Spinal cord (tissue), 9 donors: ENCODE measurements at regions not wholly inside any gene's neighbourhood (a gene's known extent, or its start where the extent isn't known, plus 50 kb on each side); places are given as distances from the start of the nearest gene placed in this dataset.
A peak's percentile ranks its signal among the peaks of the same experiment; 100 is the strongest.
"Not testable (repeated sequence)": the region's sequence is repeated elsewhere in the genome, so short reads cannot be mapped to it uniquely, and the experiment has no call there.

Experiments
- DNase-seq, 6 donors: peaks; one replicate each; pipeline versions ENCODE4 v3.0.0 to v3.0.0-alpha.2; 2013 to 2015; ENCODE audit warnings: low spot score in 6 of 6, low read depth in 4 of 6
- H3K27ac ChIP-seq: one replicate; pipeline ENCODE4 v1.5.1; 2013; ENCODE audit warnings: low read depth, low read length, control low read depth
- H3K27me3 ChIP-seq: one replicate; pipeline ENCODE4 v1.6.1; 2013; ENCODE audit warnings: low read length; ENCODE audit not compliant: control insufficient read depth, insufficient read depth
- H3K36me3 ChIP-seq: one replicate; pipeline ENCODE4 v1.6.1; 2013; ENCODE audit warnings: low read length; ENCODE audit not compliant: control insufficient read depth, insufficient read depth
- H3K4me1 ChIP-seq: one replicate; pipeline ENCODE4 v1.6.1; 2013; ENCODE audit warnings: low read length; ENCODE audit not compliant: control insufficient read depth, insufficient read depth
- H3K4me3 ChIP-seq: one replicate; pipeline ENCODE4 v1.5.1; 2013; ENCODE audit warnings: low read depth, low read length, control low read depth
- H3K9me3 ChIP-seq: one replicate; pipeline ENCODE4 v1.6.1; 2013; ENCODE audit warnings: low read length; ENCODE audit not compliant: control insufficient read depth, insufficient read depth
- WGBS: methylation state at CpG from one replicate; pipeline ENCODE4 v1.1.5; 2013; ENCODE audit warnings: missing lambda C conversion rate; ENCODE audit not compliant: insufficient coverage; 5-methylcytosine and 5-hydroxymethylcytosine counted together
- donor health status: healthy.

DNA sequence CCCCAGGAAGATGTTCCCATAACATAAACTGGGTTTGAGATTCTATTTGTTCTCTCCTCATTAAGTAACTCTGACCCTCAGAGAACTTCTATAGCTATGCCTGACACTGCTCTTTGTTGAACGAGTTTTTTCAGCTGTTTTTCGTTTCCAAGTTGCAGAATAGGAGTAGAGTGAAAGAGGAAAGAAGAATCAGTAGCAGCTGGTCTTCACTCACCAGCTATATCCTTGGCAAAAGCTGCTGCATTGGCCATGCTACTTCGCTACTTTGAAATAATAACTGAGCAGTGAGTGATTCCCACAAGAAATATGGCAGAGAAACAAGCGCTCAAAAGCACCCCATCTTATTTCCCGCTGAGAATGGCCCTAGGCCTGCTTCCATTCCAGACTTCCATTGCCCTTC, 329.0 kb downstream of the ISL1 start:
- H3K4me1 ChIP-seq, result no peaks in the 10 kb centered on the region
- WGBS, result 77% methylated on average over 4 of the region's 5 CpGs
- no peak overlapping the region for H3K4me3 ChIP-seq
- H3K36me3 ChIP-seq, result no peaks in the 10 kb centered on the region
- no peak for DNase-seq
- H3K9me3 ChIP-seq, result no peaks in the 10 kb centered on the region
- H3K27ac ChIP-seq, result no peak overlapping the region
- no peaks in the 10 kb centered on the region for H3K27me3 ChIP-seq

DNA sequence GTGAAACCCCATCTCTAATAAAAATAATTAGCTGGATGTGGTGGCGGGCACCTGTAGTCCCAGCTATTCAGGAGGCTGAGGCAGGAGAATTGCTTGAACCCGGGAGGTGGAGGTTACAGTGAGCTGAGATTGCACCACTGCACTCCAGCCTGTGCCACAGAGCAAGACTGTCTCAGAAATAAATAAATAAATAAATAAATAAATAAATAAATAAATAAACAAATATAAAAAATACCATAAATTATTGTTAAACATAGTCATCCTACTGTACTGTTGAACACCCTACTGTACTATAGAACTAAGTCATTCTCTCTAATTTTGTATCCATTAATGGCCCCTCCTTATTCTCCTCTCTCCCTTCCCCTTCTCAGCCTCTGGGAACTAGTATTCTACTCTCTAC, 332.2 kb downstream of the ISL1 start:
- not testable (repeated sequence) for H3K27me3 ChIP-seq, H3K27ac ChIP-seq, H3K9me3 ChIP-seq, DNase-seq, H3K4me3 ChIP-seq, H3K4me1 ChIP-seq, H3K36me3 ChIP-seq
- WGBS, result no CpG with 5 or more reads among the region's 2 CpGs

DNA sequence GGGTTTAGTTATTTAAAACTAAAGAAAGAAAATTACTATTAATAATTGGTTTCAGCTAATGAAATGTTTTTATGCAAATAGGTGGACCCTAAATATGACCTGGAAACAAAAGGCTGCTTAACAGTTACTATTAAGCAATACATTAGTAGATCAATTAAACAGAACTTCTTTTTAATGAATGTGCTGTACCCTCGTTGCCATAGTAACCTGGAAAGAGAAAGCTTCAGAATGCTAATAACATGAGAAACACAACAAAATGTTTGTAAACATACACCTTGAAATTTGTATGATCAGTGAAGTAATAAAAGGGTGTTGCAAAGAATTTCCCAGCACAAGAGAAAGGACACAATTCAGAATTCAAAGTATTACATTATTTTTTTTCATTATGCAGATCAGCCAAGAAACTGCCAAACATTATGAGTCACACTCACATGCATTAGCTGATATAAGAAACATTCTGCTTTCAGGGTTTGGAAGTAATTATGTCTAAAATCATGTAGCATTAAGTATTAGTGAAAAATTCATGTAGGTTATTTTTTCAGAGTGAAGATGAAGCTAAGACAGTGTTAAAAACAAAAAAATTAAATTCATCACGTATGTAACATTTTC, 348.3 kb downstream of the ISL1 start:
- Histone ChIP-seq H3K36me3 (no peaks in the 10 kb centered on the region), H3K27ac (no peak overlapping the region), H3K27me3 (no peaks in the 10 kb centered on the region), H3K4me1 (no peaks in the 10 kb centered on the region), H3K4me3 (no peak overlapping the region), H3K9me3 (no peaks in the 10 kb centered on the region)
- WGBS, result no CpG with 5 or more reads among the region's 2 CpGs
- peak in 2 of 6 donors; percentile 41 to 66 for DNase-seq

DNA sequence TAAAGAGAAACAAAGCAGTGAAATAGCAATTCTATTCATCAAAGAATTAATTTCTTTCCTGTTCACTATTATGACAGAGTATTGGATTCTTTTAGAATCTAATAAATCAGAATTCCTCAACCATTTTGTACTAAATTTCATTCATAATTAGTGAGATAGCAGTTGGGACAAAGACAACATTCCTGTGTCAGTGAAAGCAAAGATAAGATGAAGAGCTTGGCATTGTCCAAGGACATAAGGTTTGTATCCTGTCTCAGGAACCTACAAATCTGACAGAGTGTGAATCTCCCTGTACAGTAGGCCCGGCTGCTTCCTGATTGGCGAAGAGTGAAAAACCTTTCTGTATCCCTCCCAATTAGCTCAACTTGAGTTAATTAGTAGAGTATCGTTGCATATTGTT, 349.1 kb downstream of the ISL1 start:
- no CpG with 5 or more reads among the region's 3 CpGs for WGBS
- no peaks in the 10 kb centered on the region for H3K4me1 ChIP-seq
- H3K27me3 ChIP-seq, result no peaks in the 10 kb centered on the region
- peak in 2 of 6 donors; percentile 1 to 7 for DNase-seq
- no peaks in the 10 kb centered on the region for H3K9me3 ChIP-seq
- no peak overlapping the region for H3K4me3 ChIP-seq
- no peak overlapping the region for H3K27ac ChIP-seq
- no peaks in the 10 kb centered on the region for H3K36me3 ChIP-seq

DNA sequence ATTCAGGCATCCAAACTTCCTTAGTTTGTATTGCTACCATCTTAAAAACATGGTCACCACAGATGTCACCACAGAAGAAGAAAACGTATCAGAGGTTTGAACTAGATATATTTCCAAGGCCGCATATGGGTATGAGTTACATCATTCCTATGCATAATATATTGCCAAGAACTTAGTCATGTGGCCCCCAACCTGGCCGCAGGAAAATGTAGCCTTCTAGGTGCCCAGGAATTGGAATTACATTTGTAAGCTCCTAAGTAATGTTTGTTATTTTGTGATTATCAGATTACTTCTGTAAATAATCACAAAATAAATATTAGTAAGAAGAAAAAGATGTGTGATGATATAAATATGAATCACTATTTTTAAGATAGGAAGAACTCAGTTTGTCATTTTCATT, 351.4 kb downstream of the ISL1 start:
- Histone ChIP-seq H3K27ac (no peak overlapping the region), H3K4me1 (no peaks in the 10 kb centered on the region), H3K36me3 (no peaks in the 10 kb centered on the region), H3K4me3 (no peak overlapping the region), H3K27me3 (no peaks in the 10 kb centered on the region), H3K9me3 (no peaks in the 10 kb centered on the region)
- DNase-seq, result no peak
- WGBS, result no CpG with 5 or more reads among the region's 3 CpGs

DNA sequence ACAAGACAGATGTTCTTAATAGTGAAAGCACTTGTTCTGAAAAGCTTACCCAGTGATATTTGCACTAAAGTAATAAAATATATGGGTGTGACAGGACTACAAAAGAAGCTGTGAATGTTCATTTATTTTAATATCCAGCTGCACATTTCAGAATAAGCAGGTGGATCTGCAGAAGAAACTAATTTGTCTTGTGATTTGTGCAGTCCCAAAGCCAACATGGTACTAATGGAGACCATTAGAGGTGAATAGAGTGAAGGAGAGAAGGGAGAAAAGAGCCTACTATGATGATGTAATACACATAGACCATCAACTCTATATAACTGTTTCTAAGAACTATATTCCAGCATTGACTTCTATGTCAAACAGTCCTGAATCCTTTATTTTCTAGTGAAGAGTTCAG, 362.8 kb downstream of the ISL1 start:
- DNase-seq, result no peak
- no peak overlapping the region for H3K27ac ChIP-seq

DNA sequence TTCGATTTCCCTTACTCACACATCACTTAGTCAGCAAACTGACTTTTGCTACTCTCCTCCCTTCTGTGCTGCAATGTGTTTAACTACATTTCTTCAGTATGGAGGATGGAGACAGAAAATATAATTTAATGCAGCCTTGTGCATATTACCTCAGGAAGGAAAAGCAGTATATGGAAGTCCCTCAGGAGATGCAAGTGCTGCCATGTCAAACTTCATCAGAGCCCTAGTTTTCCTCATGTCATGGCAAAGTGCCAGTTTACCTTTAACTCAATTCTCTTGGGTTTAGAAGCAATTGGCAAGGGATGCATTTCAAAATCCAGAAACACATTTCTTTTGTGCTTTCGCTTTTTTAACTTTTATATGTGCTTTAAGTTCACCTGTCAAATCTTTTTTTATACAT, 365.4 kb downstream of the ISL1 start:
- no CpG with 5 or more reads among the region's 2 CpGs for WGBS
- Histone ChIP-seq H3K4me1 (no peaks in the 10 kb centered on the region), H3K36me3 (no peaks in the 10 kb centered on the region), H3K27me3 (no peaks in the 10 kb centered on the region), H3K9me3 (no peaks in the 10 kb centered on the region), H3K4me3 (no peak overlapping the region), H3K27ac (no peak overlapping the region)
- DNase-seq, result no peak

More for the DNA sequence above, 362.8 kb downstream of the ISL1 start:
- no peak overlapping the region for H3K4me3 ChIP-seq
- no peaks in the 10 kb centered on the region for H3K36me3 ChIP-seq
- H3K4me1 ChIP-seq, result no peaks in the 10 kb centered on the region
- H3K9me3 ChIP-seq, result no peaks in the 10 kb centered on the region
- H3K27me3 ChIP-seq, result no peaks in the 10 kb centered on the region
